ENCODE measurements at regions not wholly inside any gene's neighbourhood (a gene's known extent, or its start where the extent isn't known, plus 50 kb on each side); places are given as distances from the start of the nearest gene placed in this dataset.
"Not testable (repeated sequence)": the region's sequence is repeated elsewhere in the genome, so short reads cannot be mapped to it uniquely, and the experiment has no call there.

GRCh38 chr13:58480061-58480460 is 848.5 kb downstream of the PCDH17 start:
- 36% methylated on average over 1 of the region's 1 CpG for WGBS
- H3K4me1 ChIP-seq = no peaks in the 10 kb centered on the region
- no peaks in the 10 kb centered on the region for H3K36me3 ChIP-seq
- H3K27me3 ChIP-seq = no peaks in the 10 kb centered on the region
- no peak overlapping the region for H3K27ac ChIP-seq (replicated peaks in 1 of 4)
- H3K4me3 ChIP-seq = no peak overlapping the region
- TF ChIP-seq EP300 (IDR thresholded peaks at IDR 0.05) (no peak), CTCF (IDR thresholded peaks at IDR 0.05) (no peak), POLR2AphosphoS5 (IDR thresholded peaks at IDR 0.05) (no peak), POLR2A (IDR thresholded peaks at IDR 0.05; ENCODE audit: low read depth) (no peak)
- intact Hi-C loops (cut with DNase I) = no loop called here
- no peaks in the 10 kb centered on the region for H3K9me3 ChIP-seq
- no peak for DNase-seq (ENCODE audit: extremely low spot score)

GRCh38 chr13:58488251-58488650 is 856.7 kb downstream of the PCDH17 start:
- Histone ChIP-seq H3K36me3 (no peaks in the 10 kb centered on the region), H3K4me1 (no peaks in the 10 kb centered on the region), H3K9me3 (no peaks in the 10 kb centered on the region), H3K27me3 (no peaks in the 10 kb centered on the region), H3K4me3 (no peak overlapping the region), H3K27ac (replicated peaks in 1 of 4) (no peak overlapping the region)
- 87% methylated on average over 5 of the region's 5 CpGs for WGBS
- intact Hi-C loops (cut with DNase I) = no loop called here
- no peak for DNase-seq (ENCODE audit: extremely low spot score)
- TF ChIP-seq CTCF (IDR thresholded peaks at IDR 0.05) = no peak
- TF ChIP-seq EP300 (IDR thresholded peaks at IDR 0.05) = no peak
- no peak for TF ChIP-seq POLR2A (IDR thresholded peaks at IDR 0.05; ENCODE audit: low read depth)
- no peak for TF ChIP-seq POLR2AphosphoS5 (IDR thresholded peaks at IDR 0.05)

- intact Hi-C loops (cut with DNase I) = no loop called here
- H3K27ac ChIP-seq (replicated peaks in 1 of 4) = no peak overlapping the region
Observed at GRCh38 chr13:58495668-58496067, 864.1 kb downstream of the PCDH17 start.

GRCh38 chr13:58500938-58501337 is 869.4 kb downstream of the PCDH17 start:
- H3K27me3 ChIP-seq = no peaks in the 10 kb centered on the region
- H3K36me3 ChIP-seq = no peaks in the 10 kb centered on the region
- H3K4me1 ChIP-seq = no peaks in the 10 kb centered on the region
- whole genome bisulfite sequencing = 55% methylated on average over 1 of the region's 1 CpG
- DNase-seq (ENCODE audit: extremely low spot score) = no peak
- no peak overlapping the region for H3K27ac ChIP-seq (replicated peaks in 1 of 4)
- no peak for TF ChIP-seq EP300 (IDR thresholded peaks at IDR 0.05)
- no peak for TF ChIP-seq POLR2AphosphoS5 (IDR thresholded peaks at IDR 0.05)
- no peak for TF ChIP-seq CTCF (IDR thresholded peaks at IDR 0.05)
- TF ChIP-seq POLR2A (IDR thresholded peaks at IDR 0.05; ENCODE audit: low read depth) = no peak
- no peak overlapping the region for H3K4me3 ChIP-seq
- intact Hi-C loops (cut with DNase I) = no loop called here
- H3K9me3 ChIP-seq = peaks cover 0 to 4% (median 0%) of the 10 kb centered on the region in 4 donors

More at GRCh38 chr13:58495668-58496067, 864.1 kb downstream of the PCDH17 start:
- H3K4me1 ChIP-seq = no peaks in the 10 kb centered on the region
- no peaks in the 10 kb centered on the region for H3K27me3 ChIP-seq
- H3K4me3 ChIP-seq = no peak overlapping the region
- H3K36me3 ChIP-seq = no peaks in the 10 kb centered on the region
- H3K9me3 ChIP-seq = no peaks in the 10 kb centered on the region
- 73% methylated on average over 2 of the region's 2 CpGs for WGBS
- DNase-seq (ENCODE audit: extremely low spot score) = no peak
- no peak for TF ChIP-seq EP300 (IDR thresholded peaks at IDR 0.05)
- TF ChIP-seq POLR2A (IDR thresholded peaks at IDR 0.05; ENCODE audit: low read depth) = no peak
- TF ChIP-seq POLR2AphosphoS5 (IDR thresholded peaks at IDR 0.05) = no peak
- TF ChIP-seq CTCF (IDR thresholded peaks at IDR 0.05) = no peak

- H3K36me3 ChIP-seq; H3K4me1 ChIP-seq; DNase-seq (ENCODE audit: extremely low spot score); H3K4me3 ChIP-seq; H3K27ac ChIP-seq (replicated peaks in 1 of 4); H3K27me3 ChIP-seq; intact Hi-C loops (cut with DNase I); H3K9me3 ChIP-seq: not testable (repeated sequence)
- 92% methylated on average over 8 of the region's 21 CpGs for WGBS
Observed at GRCh38 chr13:58504202-58504700, 872.7 kb downstream of the PCDH17 start.

GRCh38 chr13:58505262-58505920 is 873.8 kb downstream of the PCDH17 start:
- H3K9me3 ChIP-seq; intact Hi-C loops (cut with DNase I): not testable (repeated sequence)
- 93% methylated on average over 3 of the region's 22 CpGs for WGBS

More at GRCh38 chr13:58505262-58505920, 873.8 kb downstream of the PCDH17 start:
- not testable (repeated sequence) for H3K27ac ChIP-seq (replicated peaks in 1 of 4); H3K4me3 ChIP-seq; H3K27me3 ChIP-seq; DNase-seq (ENCODE audit: extremely low spot score); H3K36me3 ChIP-seq; H3K4me1 ChIP-seq
